Fibroblast of skin of left quadriceps (primary cell): ENCODE measurements at regions not wholly inside any gene's neighbourhood (a gene's known extent, or its start where the extent isn't known, plus 50 kb on each side); places are given as distances from the start of the nearest gene placed in this dataset.
"Not testable (repeated sequence)": the region's sequence is repeated elsewhere in the genome, so short reads cannot be mapped to it uniquely, and the experiment has no call there.

ENCODE experiments used
- DNase-seq, 2 experiments: peaks; one replicate each; pipeline ENCODE4 v3.0.0-alpha.2; 2013; ENCODE audit warnings: low read depth in 2 of 2

DNA sequence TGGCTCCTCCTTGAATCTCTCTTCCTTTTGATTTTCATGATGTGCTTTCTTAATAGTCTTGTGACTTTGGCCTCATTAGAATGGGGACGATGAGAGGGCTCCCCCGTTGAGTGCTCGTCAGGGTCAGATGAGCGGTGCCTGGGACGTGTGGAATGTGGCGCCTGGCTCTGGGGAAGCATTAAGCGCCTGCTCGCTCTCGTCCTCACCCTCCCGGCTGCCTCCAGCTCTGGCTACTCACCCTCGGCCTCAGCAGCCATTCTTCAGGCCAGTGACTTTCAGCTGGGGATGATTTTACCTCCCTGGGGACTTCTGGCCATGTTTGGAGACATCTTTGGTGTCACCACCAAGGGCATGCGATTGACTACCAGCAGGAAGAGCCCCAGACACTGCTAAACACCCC is 69.7 kb downstream of the RPS6KA4 start:
- DNase-seq = no peak

DNA sequence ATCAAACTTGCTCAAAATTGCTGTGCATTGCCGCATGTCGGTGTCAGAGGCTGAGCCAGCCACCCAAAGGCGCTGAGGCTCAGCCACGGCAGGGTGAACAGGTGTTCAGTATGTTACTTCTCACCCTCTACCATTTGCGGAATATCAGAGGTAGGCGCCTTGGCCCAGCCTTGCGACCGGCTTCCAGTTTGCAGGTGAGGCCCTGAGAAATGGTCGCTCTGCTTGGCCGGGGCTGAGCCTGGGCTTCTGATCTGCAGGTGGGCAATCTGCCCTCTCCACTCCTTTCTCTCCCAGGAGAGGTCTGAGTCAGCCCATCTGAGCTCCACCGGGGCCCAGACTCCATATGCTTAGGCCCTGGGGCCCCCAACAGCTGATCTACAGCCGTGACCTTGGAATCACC is 71.0 kb downstream of the RPS6KA4 start:
- no peak for DNase-seq

GRCh38 chr11:64430645-64431044 is 71.7 kb downstream of the RPS6KA4 start:
- no peak for DNase-seq

DNA sequence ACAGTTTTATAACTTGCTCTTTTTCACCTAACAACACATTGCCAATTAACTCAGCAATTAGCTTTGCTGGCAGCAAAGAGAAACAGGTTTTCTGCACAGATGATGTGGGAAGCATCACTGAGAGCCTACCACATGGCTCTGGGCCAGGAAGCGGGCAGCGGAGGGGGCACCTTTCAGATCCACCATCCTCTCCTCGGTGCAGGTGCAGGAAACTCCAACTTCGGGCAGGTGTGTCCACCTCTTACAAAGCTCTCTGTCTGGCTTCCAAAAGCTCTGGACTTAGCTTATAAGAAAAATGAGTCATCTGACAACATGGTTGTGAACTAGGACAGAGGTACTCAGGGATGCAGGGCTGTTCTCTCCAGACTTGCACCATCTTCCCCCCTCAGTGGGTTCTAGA is 77.0 kb downstream of the RPS6KA4 start:
- no peak for DNase-seq

DNA sequence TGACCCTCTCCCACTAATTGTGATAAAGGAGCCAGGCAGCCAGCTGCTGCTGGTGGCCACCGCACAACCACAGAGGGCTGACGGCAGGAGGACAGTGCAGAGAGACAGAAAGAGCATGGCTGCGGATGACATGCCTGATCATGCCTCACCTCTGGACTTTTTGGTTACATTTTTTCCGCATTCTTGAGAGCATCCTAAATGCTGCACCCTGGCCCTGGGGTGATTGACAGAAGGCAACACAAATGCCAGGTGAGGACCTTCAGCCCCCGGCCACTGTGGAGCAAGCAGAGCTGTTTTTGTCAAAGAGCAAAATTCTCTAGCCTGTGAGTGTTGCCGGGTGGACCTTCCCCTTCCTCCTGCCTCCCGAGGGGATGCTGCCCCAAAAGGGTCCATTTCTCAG is 78.5 kb downstream of the RPS6KA4 start:
- no peak for DNase-seq

- no peak for DNase-seq
Observed at GRCh38 chr11:64438986-64439771, 80.2 kb downstream of the RPS6KA4 start.

DNA sequence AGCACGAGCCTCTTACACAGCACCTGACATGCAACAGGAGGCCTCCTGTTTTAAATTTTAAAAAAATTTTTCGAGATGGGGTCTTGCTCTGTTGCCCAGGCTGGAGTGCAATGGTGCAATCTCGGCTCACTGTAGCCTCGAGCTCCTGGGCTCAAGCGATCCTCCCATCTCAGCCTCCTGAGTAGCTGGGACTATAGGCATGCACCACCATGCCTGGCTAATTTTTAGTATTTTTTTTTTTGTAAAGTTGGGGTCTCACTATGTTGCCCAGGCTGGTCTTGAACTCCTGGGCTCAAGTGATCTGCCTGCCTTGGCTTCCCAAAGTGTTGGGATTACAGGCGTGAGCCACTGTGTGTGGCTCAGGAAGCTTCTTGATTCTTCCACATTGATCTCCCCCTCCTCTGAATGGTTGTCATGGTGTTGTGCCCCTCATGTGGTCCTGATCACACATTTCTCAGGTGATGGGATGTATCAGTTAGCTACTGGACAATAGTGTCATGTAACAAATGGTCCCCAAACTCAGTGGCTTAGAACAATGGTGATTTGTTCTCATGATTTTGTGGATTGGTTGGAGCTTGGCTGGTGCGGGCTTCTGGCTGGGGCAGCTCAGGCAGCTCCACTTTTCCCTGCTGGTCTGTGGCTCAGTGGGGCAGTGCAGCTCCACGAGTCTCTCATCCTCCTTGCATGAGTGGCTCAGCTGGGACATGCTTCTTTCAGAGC is 81.0 kb downstream of the RPS6KA4 start:
- not testable (repeated sequence) for DNase-seq

DNA sequence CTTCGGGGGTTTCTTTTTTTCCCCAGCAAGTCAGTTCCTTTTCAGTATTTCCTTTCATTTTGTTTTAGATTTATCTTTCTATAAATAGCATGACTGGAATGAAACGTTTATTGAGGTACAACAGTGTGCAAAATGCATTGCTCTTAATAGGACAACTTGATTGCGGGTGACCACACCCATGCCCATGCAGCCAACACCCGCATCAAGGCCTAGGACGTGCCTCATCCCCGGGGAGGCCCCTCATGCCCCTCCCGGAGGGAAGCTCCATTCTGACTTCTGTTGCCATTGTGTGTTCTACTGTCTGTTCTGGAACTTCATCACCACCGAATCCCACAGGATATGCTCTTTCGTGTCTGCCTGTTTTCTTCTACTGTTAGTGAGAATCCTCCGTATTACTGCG is 82.2 kb downstream of the RPS6KA4 start:
- DNase-seq = no peak

- no peak for DNase-seq
Observed at GRCh38 chr11:64443001-64443400, 84.0 kb downstream of the RPS6KA4 start.

- DNase-seq = no peak
Observed at GRCh38 chr11:64444838-64445441, 86.0 kb downstream of the RPS6KA4 start.

GRCh38 chr11:64445651-64446050 is 86.7 kb downstream of the RPS6KA4 start:
- no peak for DNase-seq

DNA sequence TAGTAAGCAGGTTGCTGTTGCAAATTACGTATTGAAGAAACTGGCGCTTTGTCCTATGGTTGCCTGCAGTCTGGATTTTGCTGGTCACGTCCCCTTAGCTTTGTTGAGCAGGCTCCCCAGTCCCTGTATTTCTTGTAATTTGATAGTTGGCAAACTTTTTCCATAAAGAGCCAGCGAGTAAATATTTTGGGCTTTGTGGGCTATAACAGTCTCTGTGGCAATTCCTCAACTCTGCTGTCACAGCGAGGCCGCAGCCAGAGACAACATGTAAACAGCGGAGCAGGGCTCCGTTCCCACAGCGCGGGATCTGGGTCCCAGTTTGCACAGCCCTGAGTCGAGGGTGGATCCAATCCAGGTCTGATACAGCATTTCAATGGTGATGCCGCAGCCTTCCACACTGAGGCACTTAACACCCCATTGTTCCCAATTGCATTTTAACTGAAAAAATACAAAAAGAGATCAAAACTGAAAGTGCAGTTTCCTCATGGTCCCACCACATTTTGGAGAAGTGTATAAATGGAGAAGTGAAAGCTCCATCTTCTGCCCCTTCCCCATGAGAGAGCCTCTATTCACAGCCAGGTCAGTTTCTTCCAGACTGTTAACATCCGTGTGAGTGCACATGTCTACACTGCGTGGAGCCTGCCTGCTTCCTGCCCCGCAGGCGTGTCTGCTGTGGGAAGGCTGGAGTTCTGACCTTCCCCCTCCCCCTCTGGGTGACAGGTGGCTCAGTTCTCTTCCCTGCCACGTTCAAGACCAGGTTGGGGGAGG is 89.1 kb downstream of the RPS6KA4 start:
- DNase-seq = no peak

GRCh38 chr11:64448599-64449380 is 89.8 kb downstream of the RPS6KA4 start:
- DNase-seq = peak; percentile 19 to 20

- DNase-seq = no peak
Observed at GRCh38 chr11:64449381-64450167, 90.6 kb downstream of the RPS6KA4 start.

- DNase-seq = no peak
Observed at GRCh38 chr11:64450168-64450560, 91.2 kb downstream of the RPS6KA4 start.

GRCh38 chr11:64451856-64452255 is 92.9 kb downstream of the RPS6KA4 start:
- no peak for DNase-seq

GRCh38 chr11:64453466-64453865 is 94.5 kb downstream of the RPS6KA4 start:
- no peak for DNase-seq

GRCh38 chr11:64455456-64456261 is 96.7 kb downstream of the RPS6KA4 start:
- DNase-seq = no peak

- no peak for DNase-seq
Observed at GRCh38 chr11:64456509-64457320, 97.8 kb downstream of the RPS6KA4 start.
